OCI-LY3 (cell line): ENCODE measurements at regions not wholly inside any gene's neighbourhood (a gene's known extent, or its start where the extent isn't known, plus 50 kb on each side); places are given as distances from the start of the nearest gene placed in this dataset.

Experiments used
- H2AFZ ChIP-seq: fragments of 200-600, 300-600 bp; shearing (Covaris generic); 2 replicates; pipeline ENCODE4 v1.6.0; 2014; ENCODE audit warnings: antibody characterized with exemption, low read depth, low read length
- H3K27ac ChIP-seq: fragments of 200-600, 300-600 bp; sonication (generic); 2 replicates; pipeline ENCODE4 v1.5.1; 2014; ENCODE audit warnings: mild to moderate bottlenecking, low read length, moderate library complexity, mixed read lengths
- H3K27me3 ChIP-seq: fragments of 200-600, 300-600 bp; sonication (generic); 2 replicates; pipeline ENCODE4 v1.6.1; 2014; ENCODE audit warnings: low read depth, low read length, mixed read lengths
- H3K36me3 ChIP-seq: fragments of 200-600, 300-600 bp; sonication (generic); replicated peaks from 2 replicates; pipeline ENCODE3; 2014; ENCODE audit warnings: low read depth, low read length, mixed read lengths
- H3K4me1 ChIP-seq: fragments of 300-600, 200-600 bp; sonication (generic); 2 replicates; pipeline ENCODE4 v1.6.1; 2014; ENCODE audit warnings: low read length, mixed read lengths
- H3K4me2 ChIP-seq: fragments of 200-600, 300-600 bp; sonication (generic); 2 replicates; pipeline ENCODE4 v1.6.1; 2014; ENCODE audit warnings: low read length, mixed read lengths
- H3K4me3 ChIP-seq: fragments of 300-600, 200-600 bp; sonication (generic); 2 replicates; pipeline ENCODE4 v1.5.1; 2014; ENCODE audit warnings: antibody characterized with exemption, mild to moderate bottlenecking, low read length, moderate library complexity
- H3K79me2 ChIP-seq: fragments of 300-600, 200-600 bp; shearing (Covaris generic); 2 replicates; pipeline ENCODE4 v1.6.1; 2014; ENCODE audit warnings: mild to moderate bottlenecking, low read length, mixed read lengths
- H3K9ac ChIP-seq: fragments of 300-600, 200-600 bp; shearing (Covaris generic); 2 replicates; pipeline ENCODE4 v1.6.0; 2014; ENCODE audit warnings: mild to moderate bottlenecking, low read length, moderate library complexity
- H3K9me3 ChIP-seq: fragments of 200-600, 300-600 bp; shearing (Covaris generic); 2 replicates; pipeline ENCODE4 v1.6.1; 2014; ENCODE audit warnings: low read length, mixed read lengths; ENCODE audit not compliant: insufficient read depth
- H4K20me1 ChIP-seq: fragments of 200-600, 300-600 bp; sonication (generic); 2 replicates; pipeline ENCODE4 v1.6.1; 2016; ENCODE audit warnings: low read length, mixed read lengths; ENCODE audit not compliant: insufficient read depth
- EZH2phosphoT487 ChIP-seq: fragments of 200-600 bp; shearing (Covaris generic); IDR thresholded peaks from 2 replicates; pipeline ENCODE4 v1.6.1; 2018; ENCODE audit warnings: antibody characterized with exemption, mixed run types, low read depth
- TF ChIP-seq, protein P1 (sequence below): fragments of 200-600, 300-600 bp; sonication (generic); IDR thresholded peaks from 2 replicates; pipeline ENCODE4 v1.5.1; 2014; ENCODE audit warnings: antibody characterized with exemption, low read length, low read depth

GRCh38 chr7:115475206-115475605 lies 553.3 kb downstream of the MDFIC start:
- Histone ChIP-seq H3K36me3 (no peaks in the 10 kb centered on the region), H3K4me2 (peak overlapping the region; percentile 42; the same call in 1 of the 2 replicates), H2AFZ (no peak overlapping the region), H3K27me3 (no peaks in the 10 kb centered on the region), H4K20me1 (no peaks in the 10 kb centered on the region), H3K9ac (no peak overlapping the region), H3K27ac (no peak overlapping the region), H3K9me3 (no peaks in the 10 kb centered on the region), H3K4me1 (peaks cover 11% of the 10 kb centered on the region), H3K4me3 (no peak overlapping the region), H3K79me2 (no peaks in the 10 kb centered on the region)
- no peak for TF ChIP-seq EZH2phosphoT487
- TF ChIP-seq, protein P1, sequence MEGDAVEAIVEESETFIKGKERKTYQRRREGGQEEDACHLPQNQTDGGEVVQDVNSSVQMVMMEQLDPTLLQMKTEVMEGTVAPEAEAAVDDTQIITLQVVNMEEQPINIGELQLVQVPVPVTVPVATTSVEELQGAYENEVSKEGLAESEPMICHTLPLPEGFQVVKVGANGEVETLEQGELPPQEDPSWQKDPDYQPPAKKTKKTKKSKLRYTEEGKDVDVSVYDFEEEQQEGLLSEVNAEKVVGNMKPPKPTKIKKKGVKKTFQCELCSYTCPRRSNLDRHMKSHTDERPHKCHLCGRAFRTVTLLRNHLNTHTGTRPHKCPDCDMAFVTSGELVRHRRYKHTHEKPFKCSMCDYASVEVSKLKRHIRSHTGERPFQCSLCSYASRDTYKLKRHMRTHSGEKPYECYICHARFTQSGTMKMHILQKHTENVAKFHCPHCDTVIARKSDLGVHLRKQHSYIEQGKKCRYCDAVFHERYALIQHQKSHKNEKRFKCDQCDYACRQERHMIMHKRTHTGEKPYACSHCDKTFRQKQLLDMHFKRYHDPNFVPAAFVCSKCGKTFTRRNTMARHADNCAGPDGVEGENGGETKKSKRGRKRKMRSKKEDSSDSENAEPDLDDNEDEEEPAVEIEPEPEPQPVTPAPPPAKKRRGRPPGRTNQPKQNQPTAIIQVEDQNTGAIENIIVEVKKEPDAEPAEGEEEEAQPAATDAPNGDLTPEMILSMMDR, result no peak

DNA sequence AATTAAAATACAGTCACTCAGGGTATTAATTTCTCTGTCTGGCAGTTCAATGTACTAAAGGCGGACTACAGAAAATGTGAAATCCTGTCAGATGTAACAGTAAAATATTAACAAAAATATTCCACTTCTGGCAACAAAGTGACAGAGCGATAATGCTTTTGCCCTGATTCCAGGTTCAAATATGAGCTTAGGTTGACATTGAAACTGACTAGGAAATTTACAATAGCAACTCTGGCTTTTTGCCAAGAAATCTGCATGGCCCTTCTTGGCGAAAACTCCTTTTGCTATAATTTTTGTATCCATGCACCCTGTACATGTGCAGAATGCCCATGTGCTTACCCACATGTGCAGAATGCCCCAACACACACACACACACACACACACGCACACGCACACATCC lies 552.2 kb downstream of the MDFIC start:
- no peaks in the 10 kb centered on the region for H4K20me1 ChIP-seq
- H3K27me3 ChIP-seq, result no peaks in the 10 kb centered on the region
- H2AFZ ChIP-seq, result no peak overlapping the region
- H3K9ac ChIP-seq, result no peak overlapping the region
- TF ChIP-seq, protein P1, result no peak
- no peak for TF ChIP-seq EZH2phosphoT487
- H3K79me2 ChIP-seq, result no peaks in the 10 kb centered on the region
- no peak overlapping the region for H3K4me2 ChIP-seq
- no peak overlapping the region for H3K27ac ChIP-seq
- H3K4me1 ChIP-seq, result peaks cover 11% of the 10 kb centered on the region
- H3K9me3 ChIP-seq, result no peaks in the 10 kb centered on the region
- no peak overlapping the region for H3K4me3 ChIP-seq
- no peaks in the 10 kb centered on the region for H3K36me3 ChIP-seq

DNA sequence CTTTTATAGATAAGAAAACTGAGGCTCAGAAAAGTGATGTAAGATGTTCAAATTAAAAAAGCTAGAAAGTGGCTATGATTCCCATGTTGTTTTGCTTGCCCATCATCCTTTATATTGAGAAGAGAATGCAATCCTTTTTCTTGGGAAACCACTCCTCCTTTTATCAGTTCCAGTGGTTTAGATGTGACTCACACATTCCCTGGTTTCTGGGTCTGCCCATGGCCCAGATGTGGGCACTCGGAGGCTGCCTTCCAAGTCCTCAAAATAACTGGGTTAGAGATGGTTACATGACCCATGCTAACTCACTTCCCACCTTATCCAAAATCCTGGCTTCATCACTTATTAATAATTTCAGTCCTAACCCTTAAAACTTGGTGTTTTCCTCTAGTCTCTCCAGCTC lies 550.0 kb downstream of the MDFIC start:
- no peak overlapping the region for H2AFZ ChIP-seq
- no peaks in the 10 kb centered on the region for H3K27me3 ChIP-seq
- TF ChIP-seq, protein P1, result no peak
- no peak for TF ChIP-seq EZH2phosphoT487
- H4K20me1 ChIP-seq, result no peaks in the 10 kb centered on the region
- H3K27ac ChIP-seq, result no peak overlapping the region
- no peaks in the 10 kb centered on the region for H3K9me3 ChIP-seq
- H3K9ac ChIP-seq, result no peak overlapping the region
- no peaks in the 10 kb centered on the region for H3K36me3 ChIP-seq
- no peak overlapping the region for H3K4me2 ChIP-seq
- no peak overlapping the region for H3K4me3 ChIP-seq
- H3K79me2 ChIP-seq, result no peaks in the 10 kb centered on the region
- peaks cover 15% of the 10 kb centered on the region for H3K4me1 ChIP-seq

DNA sequence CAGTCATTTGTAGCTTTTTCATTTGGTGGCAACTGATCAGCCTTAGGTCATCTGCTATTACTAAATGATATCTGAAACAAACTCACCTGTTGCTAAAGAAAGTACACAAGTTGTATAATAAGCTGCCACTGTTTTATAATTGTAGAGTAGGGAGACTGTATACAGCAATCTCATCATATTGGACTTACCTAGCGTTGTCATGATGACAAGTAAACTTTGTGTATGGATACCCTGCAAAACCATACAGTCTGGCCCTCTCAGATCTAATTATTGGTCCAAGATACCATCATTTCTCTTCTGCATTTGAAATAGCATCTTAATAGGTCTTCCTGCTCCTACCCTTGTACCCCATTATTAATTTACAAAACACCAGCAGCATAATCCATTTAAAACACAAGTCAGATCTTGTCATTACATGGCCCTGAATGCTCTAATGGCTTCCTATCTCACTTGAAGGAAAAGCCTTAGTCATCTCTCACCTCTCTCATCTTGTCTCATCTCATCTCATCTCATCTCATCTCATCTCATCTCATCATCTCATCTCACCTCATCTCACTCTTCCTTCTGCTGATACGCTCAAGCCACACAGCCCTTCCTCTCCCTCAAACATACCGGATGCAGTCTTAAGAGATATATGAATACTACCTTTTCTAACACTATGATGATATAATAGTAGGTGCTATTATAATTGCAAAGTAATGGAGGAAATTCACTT lies 540.6 kb downstream of the MDFIC start:
- Histone ChIP-seq H3K36me3 (no peaks in the 10 kb centered on the region), H4K20me1 (no peaks in the 10 kb centered on the region), H3K9ac (no peak overlapping the region), H3K79me2 (no peaks in the 10 kb centered on the region), H3K27me3 (no peaks in the 10 kb centered on the region), H3K9me3 (no peaks in the 10 kb centered on the region), H3K4me2 (no peak overlapping the region), H3K4me1 (no peaks in the 10 kb centered on the region), H3K4me3 (no peak overlapping the region), H3K27ac (no peak overlapping the region), H2AFZ (no peak overlapping the region)
- TF ChIP-seq, protein P1, result no peak
- TF ChIP-seq EZH2phosphoT487, result no peak
